SK-N-SH (cell line): ENCODE measurements at regions not wholly inside any gene's neighbourhood (a gene's known extent, or its start where the extent isn't known, plus 50 kb on each side); places are given as distances from the start of the nearest gene placed in this dataset.

Experiments used
- CTCF ChIA-PET: fragments of 300-600, 350-600 bp; formaldehyde crosslinking; extraction: SDS; loops from one replicate; lab custom pipeline; 2021; lab: Yijun Ruan, JAX
- POLR2A ChIA-PET: fragments of 350-600 bp; sonication (Branson Sonifier 250); formaldehyde crosslinking; extraction: SDS; loops from one replicate; lab custom pipeline; 2020; ENCODE audit warnings: antibody characterized with exemption, inconsistent platforms; lab: Yijun Ruan, JAX
- DNase-seq: peaks from one replicate; pipeline ENCODE4 v3.0.0; 2012
- H2AFZ ChIP-seq: fragments of 200-600 bp; sonication (generic); 2 replicates; pipeline ENCODE4 v1.8.1; 2016; ENCODE audit warnings: antibody characterized with exemption, mild to moderate bottlenecking, low read depth
- H3F3A ChIP-seq: fragments of 200-600 bp; sonication (generic); replicated peaks from 2 replicates; pipeline ENCODE3; 2016; ENCODE audit warnings: antibody characterized with exemption, mild to moderate bottlenecking; ENCODE audit not compliant: insufficient read depth
- H3K27ac ChIP-seq, 2 experiments: fragments of 200-500 bp in 1 of 2; fragments of 200-600 bp in 1 of 2; sonication (Bioruptor generic) in 1 of 2; sonication (generic), shearing (Covaris generic) in 1 of 2; 2 replicates each; pipeline versions ENCODE4 v1.5.1 to v1.6.1; 2014 to 2016; ENCODE audit warnings: low read depth in 2 of 2, inconsistent platforms in 1 of 2, low read length in 1 of 2, mild to moderate bottlenecking in 1 of 2, mixed read lengths in 1 of 2
- H3K27me3 ChIP-seq: fragments of 200-600 bp; sonication (generic), shearing (Covaris generic); 2 replicates; pipeline ENCODE4 v1.6.1; 2016; ENCODE audit warnings: mixed run types; ENCODE audit not compliant: insufficient read depth
- H3K36me3 ChIP-seq, 2 experiments: fragments of 200-500 bp in 1 of 2; fragments of 200-600 bp in 1 of 2; sonication (Bioruptor generic) in 1 of 2; sonication (generic) in 1 of 2; replicated peaks in 1 of 2; 2 replicates each; pipeline versions ENCODE3 to v1.5.1; 2014 to 2016; ENCODE audit warnings: low read length in 1 of 2, mild to moderate bottlenecking in 1 of 2; ENCODE audit not compliant: insufficient read depth in 2 of 2, control insufficient read depth in 1 of 2
- H3K4me1 ChIP-seq, 2 experiments: fragments of 200-500 bp in 1 of 2; fragments of 200-600 bp in 1 of 2; sonication (Bioruptor generic) in 1 of 2; sonication (generic), shearing (Covaris generic) in 1 of 2; 2 replicates each; pipeline versions ENCODE4 v1.5.1 to v1.6.1; 2014 to 2016; ENCODE audit warnings: low read depth in 1 of 2, low read length in 1 of 2, mixed run types in 1 of 2; ENCODE audit not compliant: insufficient read depth in 2 of 2, control insufficient read depth in 1 of 2
- H3K4me2 ChIP-seq: fragments of 200-600 bp; sonication (generic), shearing (Covaris generic); 2 replicates; pipeline ENCODE4 v1.6.1; 2017; ENCODE audit warnings: mixed run types
- H3K4me3 ChIP-seq, 2 experiments: fragments of 200-500 bp in 1 of 2; fragments of 200-600 bp in 1 of 2; sonication (Bioruptor generic) in 1 of 2; sonication (generic), shearing (Covaris generic) in 1 of 2; 2 replicates each; pipeline versions ENCODE4 v1.5.1 to v1.8.1; 2014 to 2016; ENCODE audit warnings: low read depth in 2 of 2, inconsistent platforms in 1 of 2, low read length in 1 of 2, mild to moderate bottlenecking in 1 of 2, mixed read lengths in 1 of 2, moderate library complexity in 1 of 2
- H3K79me2 ChIP-seq: fragments of 200-600 bp; sonication (generic); 2 replicates; pipeline ENCODE4 v1.8.1; 2017; ENCODE audit warnings: mild to moderate bottlenecking; ENCODE audit not compliant: insufficient read depth
- H3K9ac ChIP-seq: fragments of 200-600 bp; sonication (generic); 2 replicates; pipeline ENCODE4 v1.6.1; 2017; ENCODE audit warnings: mixed run types
- H3K9me2 ChIP-seq: fragments of 200-600 bp; sonication (generic); 2 replicates; pipeline ENCODE4 v1.6.1; 2017; ENCODE audit warnings: mixed run types
- H3K9me3 ChIP-seq: fragments of 200-600 bp; sonication (generic); 2 replicates; pipeline ENCODE4 v1.6.1; 2017; ENCODE audit warnings: mixed run types, mild to moderate bottlenecking, moderate library complexity
- H4K20me1 ChIP-seq: fragments of 200-600 bp; sonication (generic); 2 replicates; pipeline ENCODE4 v1.6.1; 2017; ENCODE audit warnings: mild to moderate bottlenecking, mixed run types; ENCODE audit not compliant: insufficient read depth
- CHD2 ChIP-seq: fragments of 150-350 bp; IDR thresholded peaks from 2 replicates; pipeline ENCODE4 v1.6.1; 2018; ENCODE audit warnings: low read length; ENCODE audit not compliant: partially characterized antibody
- ELF1 ChIP-seq: IDR thresholded peaks from 2 replicates; pipeline ENCODE4 v1.4.0; 2012
- EZH2phosphoT487 ChIP-seq: fragments of 200-600 bp; sonication (generic); IDR thresholded peaks from 2 replicates; pipeline ENCODE4 v1.6.1; 2017; ENCODE audit warnings: low read depth, mixed run types, mild to moderate bottlenecking, antibody characterized with exemption, moderate library complexity, borderline replicate concordance
- GATA2 ChIP-seq: sonication (generic); formaldehyde crosslinking; IDR thresholded peaks from 2 replicates; pipeline ENCODE4 v1.5.0; 2020; ENCODE audit warnings: mild to moderate bottlenecking, missing genetic modification reagents
- MEF2A ChIP-seq: IDR thresholded peaks from 2 replicates; pipeline ENCODE4 v1.4.0; 2012; ENCODE audit warnings: low read depth, borderline replicate concordance
- MXI1 ChIP-seq: IDR thresholded peaks from 2 replicates; pipeline ENCODE4 v1.6.1; 2012; ENCODE audit warnings: mild to moderate bottlenecking, low read depth, low read length, improper control_type of control experiment
- NFIC ChIP-seq: IDR thresholded peaks from 2 replicates; pipeline ENCODE4 v1.4.0; 2012; ENCODE audit warnings: borderline replicate concordance
- POLR2AphosphoS5 ChIP-seq: IDR thresholded peaks from 2 replicates; pipeline ENCODE4 v1.6.1; 2012; ENCODE audit warnings: low read depth, low read length
- RCOR1 ChIP-seq: fragments of 150-350 bp; IDR thresholded peaks from 2 replicates; pipeline ENCODE4 v1.6.1; 2017; ENCODE audit warnings: antibody characterized with exemption, low read length
- RFX5 ChIP-seq: IDR thresholded peaks from 2 replicates; pipeline ENCODE4 v1.6.1; 2012; ENCODE audit warnings: mild to moderate bottlenecking, improper control_type of control experiment, low read length
- RXRA ChIP-seq: IDR thresholded peaks from 2 replicates; pipeline ENCODE4 v1.4.0; 2012; ENCODE audit warnings: low read depth, mild to moderate bottlenecking, borderline replicate concordance
- SIN3A ChIP-seq: IDR thresholded peaks from 2 replicates; pipeline ENCODE4 v1.6.1; 2012; ENCODE audit warnings: low read depth, mild to moderate bottlenecking, low read length, moderate library complexity, borderline replicate concordance
- SMC3 ChIP-seq: IDR thresholded peaks from 2 replicates; pipeline ENCODE4 v1.6.1; 2012; ENCODE audit warnings: low read depth, low read length, improper control_type of control experiment
- TAF1 ChIP-seq: IDR thresholded peaks from 2 replicates; pipeline ENCODE4 v1.6.1; 2012; ENCODE audit warnings: low read depth, mild to moderate bottlenecking, low read length, moderate library complexity, borderline replicate concordance
- TEAD4 ChIP-seq: IDR thresholded peaks from 2 replicates; pipeline ENCODE4 v1.4.0; 2012; ENCODE audit warnings: mild to moderate bottlenecking, borderline replicate concordance; ENCODE audit not compliant: insufficient read depth
- YY1 ChIP-seq: IDR thresholded peaks from 2 replicates; pipeline ENCODE4 v1.4.0; 2012; ENCODE audit warnings: low read depth, mild to moderate bottlenecking
- WGBS: methylation state at CpG from one replicate; pipeline ENCODE4 v1.1.6; 2017; ENCODE audit warnings: low lambda C conversion rate; 5-methylcytosine and 5-hydroxymethylcytosine counted together
- TF ChIP-seq, protein P1 (sequence below): fragments of 150-350 bp; IDR thresholded peaks from 2 replicates; pipeline ENCODE4 v1.6.1; 2016; ENCODE audit warnings: mild to moderate bottlenecking, low read depth, low read length
- TF ChIP-seq, protein P2 (sequence below): fragments of 200-600 bp; sonication (generic); IDR thresholded peaks from 2 replicates; pipeline ENCODE4 v1.6.1; 2017; ENCODE audit warnings: antibody characterized with exemption, mild to moderate bottlenecking, moderate library complexity
- TF ChIP-seq, protein P3 (sequence below): IDR thresholded peaks from 2 replicates; pipeline ENCODE4 v1.4.0; 2012; ENCODE audit warnings: low read depth
- TF ChIP-seq, protein P4 (sequence below): fragments of 150-350 bp; IDR thresholded peaks from 2 replicates; pipeline ENCODE4 v1.6.1; 2017; ENCODE audit warnings: antibody characterized with exemption, low read length, low read depth, borderline replicate concordance

DNA sequence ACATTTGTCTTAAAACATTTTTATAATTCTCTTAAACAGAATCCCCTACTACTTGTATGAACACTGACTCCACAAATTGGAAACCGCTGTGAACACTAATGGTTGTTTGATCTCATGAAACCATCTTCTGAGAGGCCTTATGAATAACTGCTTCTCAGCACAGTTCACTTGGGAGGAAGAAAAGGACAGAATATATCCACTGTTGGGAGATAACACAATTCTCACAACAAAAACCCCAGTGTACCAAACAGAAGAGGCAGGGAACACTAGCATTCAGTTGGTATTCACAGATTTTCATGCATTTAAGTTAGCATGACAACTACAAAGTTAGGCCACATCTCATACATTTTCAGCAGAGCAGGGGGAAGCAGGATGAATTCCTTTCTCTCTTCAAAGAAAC is 89.0 kb upstream of the SELENOP start:
- Histone ChIP-seq H3K9me3 (no peaks in the 10 kb centered on the region), H3F3A (no peaks in the 10 kb centered on the region), H3K9me2 (0 out of 2 replicates have a peak, but pooled peaks cover 3% of the 10 kb centered on the region), H3K9ac (no peak overlapping the region), H3K4me2 (no peak overlapping the region), H3K79me2 (no peaks in the 10 kb centered on the region), H3K27ac (no peak overlapping the region), H3K4me1 (no peaks in the 10 kb centered on the region), H2AFZ (no peak overlapping the region), H4K20me1 (no peaks in the 10 kb centered on the region), H3K27me3 (peaks cover 22% of the 10 kb centered on the region; the same call in 1 of the 2 replicates), H3K4me3 (no peak overlapping the region), H3K36me3 (no peaks in the 10 kb centered on the region)
- WGBS, result 14% methylated on average over 1 of the region's 1 CpG
- ChIA-PET POLR2A (no interaction called here), CTCF (interaction anchor here (1.5 kb wide), 1 partner anchor 12 kb away, joined by 3 read pairs; no protein-coding TSS in a partner anchor)
- no peak for DNase-seq
- TF ChIP-seq RCOR1, result no peak
- no peak for TF ChIP-seq RXRA
- TF ChIP-seq, protein P1, sequence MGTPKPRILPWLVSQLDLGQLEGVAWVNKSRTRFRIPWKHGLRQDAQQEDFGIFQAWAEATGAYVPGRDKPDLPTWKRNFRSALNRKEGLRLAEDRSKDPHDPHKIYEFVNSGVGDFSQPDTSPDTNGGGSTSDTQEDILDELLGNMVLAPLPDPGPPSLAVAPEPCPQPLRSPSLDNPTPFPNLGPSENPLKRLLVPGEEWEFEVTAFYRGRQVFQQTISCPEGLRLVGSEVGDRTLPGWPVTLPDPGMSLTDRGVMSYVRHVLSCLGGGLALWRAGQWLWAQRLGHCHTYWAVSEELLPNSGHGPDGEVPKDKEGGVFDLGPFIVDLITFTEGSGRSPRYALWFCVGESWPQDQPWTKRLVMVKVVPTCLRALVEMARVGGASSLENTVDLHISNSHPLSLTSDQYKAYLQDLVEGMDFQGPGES, result no peak
- TF ChIP-seq, protein P2, sequence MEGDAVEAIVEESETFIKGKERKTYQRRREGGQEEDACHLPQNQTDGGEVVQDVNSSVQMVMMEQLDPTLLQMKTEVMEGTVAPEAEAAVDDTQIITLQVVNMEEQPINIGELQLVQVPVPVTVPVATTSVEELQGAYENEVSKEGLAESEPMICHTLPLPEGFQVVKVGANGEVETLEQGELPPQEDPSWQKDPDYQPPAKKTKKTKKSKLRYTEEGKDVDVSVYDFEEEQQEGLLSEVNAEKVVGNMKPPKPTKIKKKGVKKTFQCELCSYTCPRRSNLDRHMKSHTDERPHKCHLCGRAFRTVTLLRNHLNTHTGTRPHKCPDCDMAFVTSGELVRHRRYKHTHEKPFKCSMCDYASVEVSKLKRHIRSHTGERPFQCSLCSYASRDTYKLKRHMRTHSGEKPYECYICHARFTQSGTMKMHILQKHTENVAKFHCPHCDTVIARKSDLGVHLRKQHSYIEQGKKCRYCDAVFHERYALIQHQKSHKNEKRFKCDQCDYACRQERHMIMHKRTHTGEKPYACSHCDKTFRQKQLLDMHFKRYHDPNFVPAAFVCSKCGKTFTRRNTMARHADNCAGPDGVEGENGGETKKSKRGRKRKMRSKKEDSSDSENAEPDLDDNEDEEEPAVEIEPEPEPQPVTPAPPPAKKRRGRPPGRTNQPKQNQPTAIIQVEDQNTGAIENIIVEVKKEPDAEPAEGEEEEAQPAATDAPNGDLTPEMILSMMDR, result no peak
- no peak for TF ChIP-seq TEAD4
- TF ChIP-seq YY1, result no peak
- no peak for TF ChIP-seq POLR2AphosphoS5
- TF ChIP-seq SIN3A, result no peak
- no peak for TF ChIP-seq GATA2
- TF ChIP-seq RFX5, result no peak
- no peak for TF ChIP-seq NFIC
- no peak for TF ChIP-seq TAF1

DNA sequence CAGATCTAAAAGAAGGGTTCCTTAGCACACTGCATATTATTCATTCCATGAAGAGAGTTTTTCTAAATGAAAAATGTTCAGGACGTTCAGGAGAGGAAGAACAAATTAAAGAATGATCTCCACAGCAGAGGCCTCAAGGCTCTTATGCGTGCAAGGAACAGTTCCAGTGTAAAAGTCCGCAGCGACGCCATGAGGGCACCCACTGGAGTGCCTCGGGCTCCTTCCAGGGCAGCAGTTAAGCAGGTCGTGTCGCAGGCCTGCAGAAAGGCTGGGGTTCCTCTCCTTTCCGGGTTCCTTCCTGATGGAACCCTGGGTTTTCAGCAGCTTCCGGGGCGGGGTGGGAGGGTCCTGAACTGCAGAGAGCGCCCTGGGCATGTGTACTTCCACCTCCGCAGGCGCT is 87.1 kb upstream of the SELENOP start:
- H3K27me3 ChIP-seq, result peaks cover 25% of the 10 kb centered on the region; the same call in 1 of the 2 replicates
- TF ChIP-seq, protein P3, sequence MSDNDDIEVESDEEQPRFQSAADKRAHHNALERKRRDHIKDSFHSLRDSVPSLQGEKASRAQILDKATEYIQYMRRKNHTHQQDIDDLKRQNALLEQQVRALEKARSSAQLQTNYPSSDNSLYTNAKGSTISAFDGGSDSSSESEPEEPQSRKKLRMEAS, result no peak
- TF ChIP-seq CHD2 (no peak), MXI1 (no peak), ELF1 (no peak), SMC3 (no peak), MEF2A (no peak), RXRA (no peak), EZH2phosphoT487 (no peak)
- TF ChIP-seq, protein P4, sequence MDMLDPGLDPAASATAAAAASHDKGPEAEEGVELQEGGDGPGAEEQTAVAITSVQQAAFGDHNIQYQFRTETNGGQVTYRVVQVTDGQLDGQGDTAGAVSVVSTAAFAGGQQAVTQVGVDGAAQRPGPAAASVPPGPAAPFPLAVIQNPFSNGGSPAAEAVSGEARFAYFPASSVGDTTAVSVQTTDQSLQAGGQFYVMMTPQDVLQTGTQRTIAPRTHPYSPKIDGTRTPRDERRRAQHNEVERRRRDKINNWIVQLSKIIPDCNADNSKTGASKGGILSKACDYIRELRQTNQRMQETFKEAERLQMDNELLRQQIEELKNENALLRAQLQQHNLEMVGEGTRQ, result no peak
- H4K20me1 ChIP-seq, result no peaks in the 10 kb centered on the region
- no peak overlapping the region for H3K27ac ChIP-seq
- no peaks in the 10 kb centered on the region for H3K79me2 ChIP-seq
- no peaks in the 10 kb centered on the region for H3F3A ChIP-seq
- H3K9me2 ChIP-seq, result 0 out of 2 replicates have a peak, but pooled peaks cover 3% of the 10 kb centered on the region
- no peak overlapping the region for H2AFZ ChIP-seq
- H3K4me1 ChIP-seq, result no peaks in the 10 kb centered on the region
- 0% methylated on average over 5 of the region's 14 CpGs for WGBS
- H3K9me3 ChIP-seq, result no peaks in the 10 kb centered on the region
- H3K4me3 ChIP-seq, result no peak overlapping the region
- DNase-seq, result no peak
- ChIA-PET POLR2A (no interaction called here), CTCF (interaction anchor here (1.1 kb wide), 1 partner anchor 9 kb away, joined by 6 read pairs; no protein-coding TSS in a partner anchor)
- no peaks in the 10 kb centered on the region for H3K36me3 ChIP-seq
- H3K9ac ChIP-seq, result no peak overlapping the region
- H3K4me2 ChIP-seq, result no peak overlapping the region
